ENCODE measurements at regions not wholly inside any gene's neighbourhood (a gene's known extent, or its start where the extent isn't known, plus 50 kb on each side); places are given as distances from the start of the nearest gene placed in this dataset.

DNA sequence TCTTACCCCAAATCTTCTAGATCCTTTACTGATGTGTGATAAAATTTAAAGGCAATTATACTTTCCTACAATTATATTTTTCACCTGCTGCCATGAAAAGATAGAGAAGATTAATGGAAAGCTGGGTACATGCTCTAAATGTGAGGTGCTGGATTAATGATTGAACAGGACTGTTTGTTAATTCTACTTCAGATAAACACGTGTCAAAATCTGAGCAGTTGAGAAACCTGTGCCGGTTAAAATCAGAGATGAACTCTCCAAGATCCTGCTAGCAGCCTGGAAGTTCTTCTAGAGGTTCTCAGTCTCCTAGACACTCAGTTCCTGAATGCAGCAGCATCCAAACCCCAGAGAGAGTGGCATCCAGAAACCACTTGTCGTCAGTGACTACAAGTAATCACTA lies 69.2 kb downstream of the INHBA start:
- no peak overlapping the region for H3K4me3 ChIP-seq
- H3K27ac ChIP-seq (replicated peaks in 1 of 4): no peak overlapping the region
- H3K4me1 ChIP-seq: peaks cover 0 to 14% (median 8%) of the 10 kb centered on the region in 4 donors
- intact Hi-C loops (cut with DNase I): no loop called here
- WGBS: 30% methylated on average over 3 of the region's 3 CpGs
- H3K27me3 ChIP-seq: no peaks in the 10 kb centered on the region
- H3K9me3 ChIP-seq: no peaks in the 10 kb centered on the region
- DNase-seq (ENCODE audit: extremely low spot score): no peak
- TF ChIP-seq, protein P1, sequence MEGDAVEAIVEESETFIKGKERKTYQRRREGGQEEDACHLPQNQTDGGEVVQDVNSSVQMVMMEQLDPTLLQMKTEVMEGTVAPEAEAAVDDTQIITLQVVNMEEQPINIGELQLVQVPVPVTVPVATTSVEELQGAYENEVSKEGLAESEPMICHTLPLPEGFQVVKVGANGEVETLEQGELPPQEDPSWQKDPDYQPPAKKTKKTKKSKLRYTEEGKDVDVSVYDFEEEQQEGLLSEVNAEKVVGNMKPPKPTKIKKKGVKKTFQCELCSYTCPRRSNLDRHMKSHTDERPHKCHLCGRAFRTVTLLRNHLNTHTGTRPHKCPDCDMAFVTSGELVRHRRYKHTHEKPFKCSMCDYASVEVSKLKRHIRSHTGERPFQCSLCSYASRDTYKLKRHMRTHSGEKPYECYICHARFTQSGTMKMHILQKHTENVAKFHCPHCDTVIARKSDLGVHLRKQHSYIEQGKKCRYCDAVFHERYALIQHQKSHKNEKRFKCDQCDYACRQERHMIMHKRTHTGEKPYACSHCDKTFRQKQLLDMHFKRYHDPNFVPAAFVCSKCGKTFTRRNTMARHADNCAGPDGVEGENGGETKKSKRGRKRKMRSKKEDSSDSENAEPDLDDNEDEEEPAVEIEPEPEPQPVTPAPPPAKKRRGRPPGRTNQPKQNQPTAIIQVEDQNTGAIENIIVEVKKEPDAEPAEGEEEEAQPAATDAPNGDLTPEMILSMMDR (IDR thresholded peaks at IDR 0.05): no peak
- TF ChIP-seq POLR2AphosphoS5 (IDR thresholded peaks at IDR 0.05) (no peak), EP300 (IDR thresholded peaks at IDR 0.05) (no peak), POLR2A (IDR thresholded peaks at IDR 0.05; ENCODE audit: low read depth) (no peak)
- H3K36me3 ChIP-seq: no peaks in the 10 kb centered on the region

GRCh38 chr7:41630741-41631140 lies 72.1 kb downstream of the INHBA start:
- no peak for DNase-seq (ENCODE audit: extremely low spot score)
- Histone ChIP-seq H3K9me3 (no peaks in the 10 kb centered on the region), H3K27ac (replicated peaks in 1 of 4) (no peak overlapping the region), H3K36me3 (no peaks in the 10 kb centered on the region), H3K4me1 (peaks cover 0 to 22% (median 12%) of the 10 kb centered on the region in 4 donors), H3K4me3 (no peak overlapping the region), H3K27me3 (no peaks in the 10 kb centered on the region)
- 82% methylated on average over 4 of the region's 4 CpGs for WGBS
- intact Hi-C loops (cut with DNase I): no loop called here
- no peak for TF ChIP-seq EP300 (IDR thresholded peaks at IDR 0.05)
- TF ChIP-seq, protein P1 (IDR thresholded peaks at IDR 0.05): no peak
- no peak for TF ChIP-seq POLR2A (IDR thresholded peaks at IDR 0.05; ENCODE audit: low read depth)
- no peak for TF ChIP-seq POLR2AphosphoS5 (IDR thresholded peaks at IDR 0.05)

DNA sequence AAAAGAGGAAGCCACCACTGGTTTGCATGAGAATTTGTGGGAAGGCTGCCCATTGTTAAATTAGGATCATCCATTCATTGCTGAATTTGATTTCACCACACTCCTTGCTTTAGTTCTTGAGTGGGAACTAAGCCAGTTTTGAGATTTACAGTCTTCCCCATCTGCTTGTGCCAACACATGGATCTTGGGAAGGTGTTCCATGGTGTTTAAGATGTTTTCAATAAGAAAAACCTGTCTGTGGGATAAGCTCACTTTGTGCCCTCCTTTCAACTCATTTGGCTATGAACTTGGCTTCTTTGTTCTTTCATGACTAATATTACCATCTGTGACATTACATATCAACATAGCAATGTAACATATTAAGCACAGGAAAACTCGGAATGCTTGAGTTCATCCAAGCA lies 73.2 kb downstream of the INHBA start:
- no peak for TF ChIP-seq EP300 (IDR thresholded peaks at IDR 0.05)
- TF ChIP-seq POLR2A (IDR thresholded peaks at IDR 0.05; ENCODE audit: low read depth): no peak
- TF ChIP-seq, protein P1 (IDR thresholded peaks at IDR 0.05): no peak
- TF ChIP-seq POLR2AphosphoS5 (IDR thresholded peaks at IDR 0.05): no peak
- no peak for DNase-seq (ENCODE audit: extremely low spot score)
- Histone ChIP-seq H3K9me3 (no peaks in the 10 kb centered on the region), H3K27ac (replicated peaks in 1 of 4) (no peak overlapping the region), H3K4me3 (no peak overlapping the region), H3K4me1 (peaks cover 0 to 22% (median 14%) of the 10 kb centered on the region in 4 donors), H3K27me3 (no peaks in the 10 kb centered on the region), H3K36me3 (no peaks in the 10 kb centered on the region)
- 55% methylated on average over 1 of the region's 1 CpG for WGBS
- intact Hi-C loops (cut with DNase I): no loop called here

DNA sequence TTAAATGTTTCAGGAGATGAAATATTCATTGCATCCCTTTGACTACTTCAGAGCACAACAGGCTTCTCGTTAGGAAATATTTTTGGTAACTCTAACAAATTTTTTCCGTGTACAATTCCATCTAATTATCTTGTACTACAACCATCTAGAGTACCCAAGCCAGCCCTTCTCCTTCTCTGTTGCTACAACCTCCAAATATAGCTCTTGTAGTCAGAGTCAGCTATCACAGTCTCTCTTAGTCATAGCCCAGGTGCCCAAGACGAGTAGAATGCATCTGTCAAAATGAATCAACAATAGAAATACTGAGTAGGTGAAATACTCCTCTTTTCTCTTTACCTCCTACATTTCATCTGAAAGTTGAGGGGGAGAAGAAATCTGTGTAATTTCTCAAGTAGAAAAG lies 74.0 kb downstream of the INHBA start:
- no peak for DNase-seq (ENCODE audit: extremely low spot score)
- TF ChIP-seq EP300 (IDR thresholded peaks at IDR 0.05) (no peak), POLR2AphosphoS5 (IDR thresholded peaks at IDR 0.05) (peak in 1 of 2 donors; percentile 32), POLR2A (IDR thresholded peaks at IDR 0.05; ENCODE audit: low read depth) (no peak)
- TF ChIP-seq, protein P1 (IDR thresholded peaks at IDR 0.05): no peak
- Histone ChIP-seq H3K36me3 (no peaks in the 10 kb centered on the region), H3K4me1 (peaks cover 0 to 26% (median 12%) of the 10 kb centered on the region in 4 donors), H3K27me3 (no peaks in the 10 kb centered on the region), H3K9me3 (no peaks in the 10 kb centered on the region), H3K27ac (replicated peaks in 1 of 4) (peak overlapping the region in 3 of 4 donors; percentile 2 to 32 (median 26)), H3K4me3 (no peak overlapping the region)
- 37% methylated on average over 3 of the region's 3 CpGs for WGBS
- intact Hi-C loops (cut with DNase I): no loop called here

- intact Hi-C loops (cut with DNase I): no loop called here
- Histone ChIP-seq H3K9me3 (no peaks in the 10 kb centered on the region), H3K4me1 (peaks cover 0 to 26% (median 11%) of the 10 kb centered on the region in 4 donors), H3K36me3 (no peaks in the 10 kb centered on the region), H3K27me3 (no peaks in the 10 kb centered on the region), H3K4me3 (no peak overlapping the region), H3K27ac (replicated peaks in 1 of 4) (peak overlapping the region in 1 of 4 donors; percentile 32)
- no peak for DNase-seq (ENCODE audit: extremely low spot score)
- TF ChIP-seq POLR2AphosphoS5 (IDR thresholded peaks at IDR 0.05) (no peak), EP300 (IDR thresholded peaks at IDR 0.05) (no peak), POLR2A (IDR thresholded peaks at IDR 0.05; ENCODE audit: low read depth) (no peak)
- TF ChIP-seq, protein P1 (IDR thresholded peaks at IDR 0.05): no peak
- 74% methylated on average over 8 of the region's 8 CpGs for WGBS
Observed at GRCh38 chr7:41627645-41628298, 75.1 kb downstream of the INHBA start.
